ENCODE measurements at regions not wholly inside any gene's neighbourhood (a gene's known extent, or its start where the extent isn't known, plus 50 kb on each side); places are given as distances from the start of the nearest gene placed in this dataset.

DNA sequence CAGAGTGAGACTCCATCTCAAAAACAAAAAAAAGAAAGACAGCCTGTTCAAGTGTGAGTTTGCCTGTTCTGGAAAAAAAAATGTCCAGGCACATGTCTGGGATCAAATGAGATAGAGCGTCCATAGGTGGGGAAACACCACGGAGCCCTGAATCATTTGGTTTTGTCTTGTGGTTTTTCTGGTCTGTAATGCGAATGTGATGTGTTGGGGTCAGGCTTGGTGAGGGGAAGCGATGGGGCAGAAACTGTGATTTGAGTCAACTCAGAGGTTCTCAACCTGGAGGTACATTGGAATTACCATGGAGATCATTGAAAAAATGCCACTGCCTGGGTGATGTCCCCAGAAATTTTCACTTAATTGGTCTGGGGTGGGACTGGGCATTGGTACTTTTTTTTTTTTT is 183.9 kb upstream of the PWP1 start:
- Histone ChIP-seq H4K8ac (ENCODE audit: extremely low read depth, insufficient read depth, low read length) (no peak overlapping the region), H4K5ac (ENCODE audit: insufficient read length, low read depth, low read length) (no peak overlapping the region), H3K79me2 (ENCODE audit: control insufficient read depth in 1 of 2, insufficient read depth in 2 of 2, low read length in 2 of 2) (no peaks in the 10 kb centered on the region), H3K23ac (ENCODE audit: insufficient read length) (no peak overlapping the region), H3K4me1 (replicated peaks in 1 of 4; ENCODE audit: control insufficient read depth in 3 of 4, insufficient read depth in 4 of 4, low read length in 3 of 4) (no peaks in the 10 kb centered on the region), H3K9me3 (ENCODE audit: insufficient read depth in 2 of 2, low read depth in 1 of 2, low read length in 1 of 2) (no peaks in the 10 kb centered on the region), H3K4me3 (ENCODE audit: extremely low read depth in 1 of 4, insufficient read depth in 2 of 4, low read depth in 3 of 4, low read length in 4 of 4) (no peak overlapping the region), H3K56ac (replicated peaks; ENCODE audit: insufficient read length, low read depth, low read length) (no peak overlapping the region), H3K36me3 (ENCODE audit: control insufficient read depth in 2 of 4, insufficient read depth in 4 of 4, low read length in 3 of 4) (no peaks in the 10 kb centered on the region), H2BK15ac (ENCODE audit: low read length) (no peak overlapping the region), H3K79me1 (ENCODE audit: low read depth, low read length) (no peaks in the 10 kb centered on the region; the same call in 1 of the 2 replicates), H2BK120ac (replicated peaks; ENCODE audit: low read depth, low read length) (no peak overlapping the region), H3K9ac (replicated peaks in 1 of 4; ENCODE audit: extremely low read depth in 1 of 4, low read depth in 3 of 4, low read length in 3 of 4) (no peak overlapping the region), H3K23me2 (ENCODE audit: low read depth, low read length) (peaks cover 6% of the 10 kb centered on the region; the same call in 1 of the 2 replicates), H2BK5ac (ENCODE audit: low read depth, low read length) (no peak overlapping the region), H3K18ac (ENCODE audit: extremely low read depth, low read length) (no peak overlapping the region), H2AK5ac (ENCODE audit: low read depth, low read length) (no peak overlapping the region), H3K14ac (ENCODE audit: insufficient read length) (no peak overlapping the region), H3K27ac (ENCODE audit: low read depth, low read length) (no peak overlapping the region), H2BK20ac (ENCODE audit: low read length) (no peak overlapping the region), H3K27me3 (replicated peaks in 1 of 4; ENCODE audit: control insufficient read depth in 3 of 4, extremely low read depth in 1 of 4, insufficient read depth in 3 of 4, low read length in 3 of 4) (no peaks in the 10 kb centered on the region), H2AFZ (ENCODE audit: low read length) (no peak overlapping the region), H4K91ac (replicated peaks; ENCODE audit: insufficient read length, low read length) (no peak overlapping the region), H3K4ac (replicated peaks; ENCODE audit: insufficient read length, low read depth, low read length) (no peak overlapping the region), H3K4me2 (ENCODE audit: insufficient read depth in 1 of 2, low read depth in 2 of 2, low read length in 2 of 2) (no peak overlapping the region), H2BK12ac (ENCODE audit: low read depth, low read length) (no peak overlapping the region), H4K20me1 (replicated peaks in 1 of 2; ENCODE audit: control insufficient read depth in 1 of 2, insufficient read depth in 2 of 2, low read length in 2 of 2) (peaks cover 0 to 3% of the 10 kb centered on the region in 2 experiments)
- 87% methylated on average over 4 of the region's 4 CpGs; no CpG with 5 or more reads in 1 of the 2 experiments for WGBS, 2 experiments (ENCODE audit: extremely low coverage in 1 of 2, insufficient coverage in 1 of 2, insufficient read length in 1 of 2, insufficient replicate concordance in 2 of 2, low coverage in 1 of 2, low lambda C conversion rate in 2 of 2, missing lambda C conversion rate in 1 of 2)
- TF ChIP-seq, protein P1, sequence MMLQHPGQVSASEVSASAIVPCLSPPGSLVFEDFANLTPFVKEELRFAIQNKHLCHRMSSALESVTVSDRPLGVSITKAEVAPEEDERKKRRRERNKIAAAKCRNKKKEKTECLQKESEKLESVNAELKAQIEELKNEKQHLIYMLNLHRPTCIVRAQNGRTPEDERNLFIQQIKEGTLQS (IDR thresholded peaks at IDR 0.05; ENCODE audit: insufficient read depth, low read depth, low read length), result no peak
- no peak for TF ChIP-seq EP300 (IDR thresholded peaks at IDR 0.05; ENCODE audit: borderline replicate concordance in 1 of 2, low read depth in 2 of 2, low read length in 2 of 2)
- TF ChIP-seq BACH1 (IDR thresholded peaks at IDR 0.05; ENCODE audit: low read length), result no peak
- ChIA-PET POLR2A (ENCODE audit: partially characterized antibody) (no interaction called here), CTCF (ENCODE audit: partially characterized antibody) (interaction anchor here (2.5 kb wide), 1 partner anchor 13 kb away, joined by 6 read pairs; no protein-coding TSS in a partner anchor)
- DNase-seq (ENCODE audit: low read depth in 1 of 2, low spot score in 2 of 2), result no peak
- FAIRE-seq, result no peak

All from H1 (cell line).